HepG2 (cell line): ENCODE measurements at regions not wholly inside any gene's neighbourhood (a gene's known extent, or its start where the extent isn't known, plus 50 kb on each side); places are given as distances from the start of the nearest gene placed in this dataset.

ENCODE experiments used
- ATF3 ChIP-seq: sonication (generic); formaldehyde crosslinking; IDR thresholded peaks from 2 replicates; pipeline ENCODE4 v1.4.0; 2020; ENCODE audit warnings: missing genetic modification reagents
- EP300 ChIP-seq, 3 experiments: sonication (generic) in 1 of 3; formaldehyde crosslinking in 1 of 3; IDR thresholded peaks; 2 replicates each; pipeline versions ENCODE4 v1.5.1 to v1.6.1; 2011 to 2020; ENCODE audit warnings: low read depth in 2 of 3, low read length in 2 of 3, borderline replicate concordance in 1 of 3, improper control_type of control experiment in 1 of 3, mild to moderate bottlenecking in 1 of 3, missing genetic modification reagents in 1 of 3, moderate library complexity in 1 of 3
- ETV5 ChIP-seq: IDR thresholded peaks from 2 replicates; pipeline ENCODE4 v1.6.1; 2018; ENCODE audit warnings: missing biosample characterization, missing genetic modification reagents, inconsistent platforms, borderline replicate concordance
- GATA4 ChIP-seq: sonication (generic); IDR thresholded peaks from 2 replicates; pipeline ENCODE4 v1.6.1; 2016; ENCODE audit warnings: antibody characterized with exemption, low read depth, borderline replicate concordance
- HNF1A ChIP-seq, 2 experiments: sonication (generic) in 1 of 2; formaldehyde crosslinking in 1 of 2; IDR thresholded peaks; 2 replicates each; pipeline versions ENCODE4 v1.4.0 to v1.6.1; 2016 to 2020; ENCODE audit warnings: borderline replicate concordance in 1 of 2, low read depth in 1 of 2, mild to moderate bottlenecking in 1 of 2, missing genetic modification reagents in 1 of 2
- HOMEZ ChIP-seq: IDR thresholded peaks from 2 replicates; pipeline ENCODE4 v1.6.1; 2016; ENCODE audit warnings: low read depth
- IKZF5 ChIP-seq: IDR thresholded peaks from 2 replicates; pipeline ENCODE4 v1.6.1; 2018; ENCODE audit warnings: missing genetic modification reagents, mild to moderate bottlenecking, missing compliant biosample characterization
- KLF6 ChIP-seq: IDR thresholded peaks from 2 replicates; pipeline ENCODE4 v1.8.0; 2016; ENCODE audit warnings: missing biosample characterization, missing genetic modification reagents
- NFE2L2 ChIP-seq: fragments of 150-350 bp; IDR thresholded peaks from 2 replicates; pipeline ENCODE4 v1.6.1; 2014; ENCODE audit warnings: low read length
- RAD21 ChIP-seq: fragments of 450-650 bp; formaldehyde crosslinking; IDR thresholded peaks from 2 replicates; pipeline ENCODE4 v1.5.0; 2020; ENCODE audit warnings: mild to moderate bottlenecking
- RCOR2 ChIP-seq: IDR thresholded peaks from 2 replicates; pipeline ENCODE4 v1.6.1; 2016; ENCODE audit warnings: missing biosample characterization, missing genetic modification reagents
- SIN3B ChIP-seq: fragments of 150-350 bp; IDR thresholded peaks from 2 replicates; pipeline ENCODE4 v1.6.1; 2014; ENCODE audit warnings: low read length
- ZNF121 ChIP-seq: sonication (generic); formaldehyde crosslinking; IDR thresholded peaks from 2 replicates; pipeline ENCODE4 v1.5.0; 2020; ENCODE audit warnings: mild to moderate bottlenecking, missing genetic modification reagents
- ZNF280B ChIP-seq: sonication (generic); formaldehyde crosslinking; IDR thresholded peaks from 2 replicates; pipeline ENCODE4 v1.5.0; 2020; ENCODE audit warnings: missing genetic modification reagents, mild to moderate bottlenecking, borderline replicate concordance
- ZNF362 ChIP-seq: sonication (generic); formaldehyde crosslinking; IDR thresholded peaks from 2 replicates; pipeline ENCODE4 v1.4.0; 2020; ENCODE audit warnings: missing genetic modification reagents, mild to moderate bottlenecking, borderline replicate concordance
- ZNF878 ChIP-seq: sonication (generic); formaldehyde crosslinking; IDR thresholded peaks from 2 replicates; pipeline ENCODE4 v1.8.1; 2023; ENCODE audit warnings: mild to moderate bottlenecking, missing genetic modification reagents, moderate library complexity
- ZSCAN9 ChIP-seq: IDR thresholded peaks from 2 replicates; pipeline ENCODE4 v1.6.1; 2016; ENCODE audit warnings: borderline replicate concordance

GRCh38 chr2:145760781-145761649 is 1241.1 kb upstream of the ZEB2 start (continued):
- TF ChIP-seq ZNF280B (CRISPR knock-in tag) (no peak), ATF3 (CRISPR knock-in tag) (peak; percentile 97), SIN3B (0 out of 2 replicates have a peak, but pooled peaks have one; percentile 21), HNF1A (IDR thresholded peaks at IDR 0.05; ENCODE audit: low read depth) (peak; percentile 87), HNF1A (CRISPR knock-in tag; IDR thresholded peaks at IDR 0.05; ENCODE audit: borderline replicate concordance) (peak; percentile 92; the same call in 1 of the 2 replicates), RAD21 (CRISPR knock-in tag) (peak; percentile 55; the same call in 1 of the 2 replicates), RCOR2 (peak; percentile 78), ZSCAN9 (peak; percentile 77), ZNF878 (CRISPR knock-in tag) (peak; percentile 45; the same call in 1 of the 2 replicates), HOMEZ (CRISPR knock-in tag) (peak; percentile 95), IKZF5 (CRISPR knock-in tag) (peak; percentile 31; the same call in 1 of the 2 replicates), ETV5 (peak; percentile 24; the same call in 1 of the 2 replicates), EP300 (IDR thresholded peaks at IDR 0.05; ENCODE audit: low read depth in 2 of 2, low read length in 2 of 2) (peak; percentile 99 to 100), EP300 (CRISPR knock-in tag; IDR thresholded peaks at IDR 0.05; ENCODE audit: borderline replicate concordance) (peak; percentile 95; the same call in 1 of the 2 replicates), GATA4 (peak; percentile 94), NFE2L2 (0 out of 2 replicates have a peak, but pooled peaks have one; percentile 37), ZNF121 (CRISPR knock-in tag) (no peak), ZNF362 (CRISPR knock-in tag) (peak; percentile 27; the same call in 1 of the 2 replicates), KLF6 (CRISPR knock-in tag) (peak; percentile 83; the same call in 1 of the 2 replicates)
